Eye (tissue), 1 donor: ENCODE measurements at regions not wholly inside any gene's neighbourhood (a gene's known extent, or its start where the extent isn't known, plus 50 kb on each side); places are given as distances from the start of the nearest gene placed in this dataset.
"Not testable (repeated sequence)": the region's sequence is repeated elsewhere in the genome, so short reads cannot be mapped to it uniquely, and the experiment has no call there.

Experiments used
- DNase-seq: peaks from one replicate; pipeline ENCODE4 v3.0.0-alpha.2; 2015

DNA sequence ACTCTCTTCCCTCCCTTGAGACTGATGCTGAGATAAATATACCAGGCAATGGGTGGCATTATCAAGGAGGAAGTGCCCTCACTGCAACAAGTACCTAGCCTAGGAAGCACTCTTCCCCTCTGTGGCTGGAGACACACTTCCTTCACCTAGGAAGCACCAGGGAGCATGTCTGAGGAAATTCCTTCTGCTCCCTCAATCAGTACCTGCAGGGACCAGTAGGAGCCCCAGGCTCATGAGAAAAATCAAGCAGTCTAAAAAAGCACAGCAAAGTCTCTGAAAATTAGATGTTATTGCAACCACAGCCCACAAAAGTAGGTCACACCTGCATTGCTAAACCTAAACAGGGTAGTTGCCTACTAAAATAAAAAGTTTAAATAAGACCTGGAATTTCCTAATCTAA, 78.2 kb upstream of the TRPM1 start:
- no peak for DNase-seq

DNA sequence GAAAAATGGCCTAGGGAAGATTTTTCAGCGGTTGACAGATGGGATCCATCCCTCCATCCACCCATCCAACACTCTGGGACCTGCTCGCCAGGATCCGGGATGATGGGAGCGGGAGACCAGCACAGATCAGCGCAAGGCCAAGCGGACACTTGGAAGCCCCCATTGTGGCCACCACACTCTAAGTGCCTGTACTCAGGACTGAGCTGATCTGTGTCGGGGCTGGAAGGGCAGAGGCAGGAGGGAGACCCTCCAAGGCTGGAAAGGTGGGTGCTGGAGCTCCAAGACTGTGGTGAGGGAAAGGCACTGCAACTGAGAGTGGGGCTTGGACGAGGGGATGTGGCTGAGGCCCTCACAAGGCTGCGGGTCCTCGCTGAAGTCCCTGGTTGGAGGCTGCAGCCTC, 91.8 kb upstream of the TRPM1 start:
- DNase-seq, result no peak

- no peak for DNase-seq
Observed at GRCh38 chr15:31195871-31196270, 94.3 kb upstream of the TRPM1 start.

DNA sequence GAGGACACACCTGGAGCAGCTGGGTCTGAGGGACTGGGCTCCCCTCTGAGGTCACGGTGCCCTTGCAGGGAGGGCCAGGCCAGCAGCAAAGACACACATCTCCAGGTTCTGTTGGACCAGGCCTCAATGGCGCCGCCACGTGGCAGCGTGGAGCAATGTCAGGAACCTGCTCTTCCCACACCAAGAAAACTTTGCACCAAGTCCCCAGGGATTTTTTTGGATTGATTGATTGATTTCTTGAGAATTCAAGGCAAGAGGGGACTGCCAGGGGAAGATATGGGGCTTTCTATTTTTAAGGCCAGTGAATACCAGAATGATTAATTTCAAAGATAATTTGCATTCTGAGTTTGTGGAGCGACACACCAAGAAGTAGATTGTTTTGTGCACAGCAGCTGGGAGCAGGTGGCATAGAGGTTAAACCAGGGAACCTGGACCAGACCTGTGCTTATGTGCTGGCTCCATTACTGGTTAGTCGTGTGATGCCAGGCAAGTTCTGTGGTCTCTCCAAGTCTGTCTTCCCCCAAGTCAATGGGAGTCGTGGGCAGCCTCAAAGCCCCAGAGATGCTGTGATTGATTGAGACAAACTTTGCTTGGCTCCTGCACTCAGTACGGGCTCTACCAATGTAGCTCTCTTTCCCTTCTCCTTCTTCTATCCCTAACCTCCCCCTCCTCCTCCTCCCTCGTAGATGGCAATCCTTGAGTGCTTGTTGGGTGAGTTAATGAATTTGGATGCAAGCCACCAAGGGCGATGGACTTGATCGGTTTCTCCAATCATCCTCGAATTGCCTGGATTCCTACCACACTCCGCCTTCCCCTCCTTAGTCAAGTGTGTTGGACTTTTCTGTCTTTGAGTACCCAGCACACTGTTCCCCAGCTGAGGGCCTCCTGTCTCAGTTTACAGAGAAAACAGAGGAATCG, 96.2 kb upstream of the TRPM1 start:
- DNase-seq, result peak; percentile 17

- peak; percentile 84 for DNase-seq
Observed at GRCh38 chr15:31200735-31201151, 99.2 kb upstream of the TRPM1 start.

GRCh38 chr15:31202953-31203352, 101.4 kb upstream of the TRPM1 start:
- no peak for DNase-seq

- no peak for DNase-seq
Observed at GRCh38 chr15:31203999-31204398, 102.5 kb upstream of the TRPM1 start.

- DNase-seq, result no peak
Observed at GRCh38 chr15:31206386-31207181, 105.1 kb upstream of the TRPM1 start.

DNA sequence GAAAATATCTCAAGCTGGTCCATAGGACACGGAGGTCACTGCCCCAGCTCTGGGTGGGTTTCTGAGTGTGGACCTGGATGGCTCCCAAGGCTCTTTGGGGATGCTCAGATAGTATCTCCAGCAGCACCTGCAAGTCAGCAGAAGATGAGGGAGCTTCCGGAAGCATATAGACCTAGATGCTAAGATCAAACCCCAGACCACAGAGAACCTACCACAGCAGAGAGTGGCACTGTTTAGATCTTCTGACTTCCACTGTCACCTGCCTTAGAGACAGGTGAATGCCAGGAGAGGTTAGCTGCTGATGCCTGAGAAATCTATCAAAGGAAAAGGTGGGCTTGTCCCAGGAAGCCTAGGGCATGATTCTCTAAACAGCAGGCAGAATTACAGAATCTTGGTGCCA, 105.7 kb upstream of the TRPM1 start:
- no peak for DNase-seq

GRCh38 chr15:31207861-31208260, 106.3 kb upstream of the TRPM1 start:
- DNase-seq, result not testable (repeated sequence)

GRCh38 chr15:31208817-31209216, 107.3 kb upstream of the TRPM1 start:
- no peak for DNase-seq

- DNase-seq, result no peak
Observed at GRCh38 chr15:31211353-31211752, 109.8 kb upstream of the TRPM1 start.

DNA sequence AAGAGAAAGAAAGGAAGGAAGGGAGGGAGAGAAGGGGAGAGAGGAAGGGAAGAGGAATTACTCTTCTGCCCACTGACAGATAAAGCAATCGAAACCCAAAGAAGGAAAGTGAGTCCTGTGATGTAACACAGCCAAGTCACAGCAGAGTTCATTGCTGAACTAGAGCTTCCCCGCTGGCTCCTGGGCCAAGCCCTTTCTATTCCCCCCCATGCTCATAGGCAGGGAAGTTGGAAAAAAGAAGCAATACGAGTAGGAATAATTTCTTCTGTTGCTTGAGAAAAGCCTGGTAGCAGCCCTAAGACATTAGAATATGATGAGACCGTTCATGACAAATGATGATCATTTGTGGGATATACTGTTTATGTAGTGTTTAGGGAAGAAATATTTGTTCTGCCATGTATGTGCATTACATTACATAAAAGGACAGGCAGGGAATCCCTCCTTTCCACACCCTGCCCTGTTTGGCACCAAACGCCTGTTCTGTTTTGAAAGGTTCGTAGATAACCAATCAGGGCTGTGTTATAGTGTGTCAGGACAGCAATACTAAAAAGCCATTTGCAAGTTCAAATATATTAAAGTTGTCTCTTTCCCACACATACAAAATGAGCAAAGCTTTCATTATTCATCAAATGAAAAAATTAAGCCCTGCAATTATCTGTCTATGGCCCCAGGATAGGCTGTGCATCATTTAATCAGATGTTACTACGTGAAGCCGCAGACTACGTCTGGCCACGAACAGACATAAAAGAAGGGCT, 111.0 kb upstream of the TRPM1 start:
- no peak for DNase-seq

GRCh38 chr15:31214158-31214863, 112.3 kb upstream of the KLF13 start:
- no peak for DNase-seq

DNA sequence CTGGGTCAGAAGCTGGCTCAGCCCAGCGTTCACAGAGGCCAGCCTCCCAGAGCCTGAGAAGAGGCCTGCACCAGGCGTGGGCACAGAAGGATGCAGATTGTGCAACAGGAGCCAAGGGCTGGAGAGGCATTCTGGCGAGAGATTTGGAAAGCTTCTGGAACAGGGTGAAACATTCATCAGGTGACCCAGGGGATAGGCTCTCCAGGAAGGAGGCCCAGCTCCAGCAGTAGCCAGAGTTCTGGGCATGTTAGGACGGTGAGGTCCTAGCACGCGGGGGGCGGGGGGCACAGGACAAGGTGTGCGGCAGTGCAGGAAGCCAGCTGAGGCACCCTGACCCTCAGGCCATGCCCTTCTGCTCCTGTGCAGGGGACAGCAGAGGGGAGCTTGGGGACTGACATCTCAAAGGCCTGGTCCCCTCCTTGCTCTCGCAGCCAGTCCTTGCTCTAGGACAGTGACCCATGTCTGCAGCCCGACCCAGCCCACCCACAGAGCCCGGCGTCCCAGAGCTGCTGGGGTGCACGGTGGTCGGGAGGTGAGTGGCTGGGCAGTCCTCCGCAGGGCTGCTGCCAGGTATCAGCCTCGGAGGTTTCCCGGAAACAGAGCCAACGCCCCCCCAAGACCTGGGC, 111.7 kb upstream of the KLF13 start:
- DNase-seq, result no peak

GRCh38 chr15:31215490-31216214, 111.0 kb upstream of the KLF13 start:
- peak; percentile 92 for DNase-seq

GRCh38 chr15:31216215-31216911, 110.3 kb upstream of the KLF13 start:
- peak; percentile 89 for DNase-seq

DNA sequence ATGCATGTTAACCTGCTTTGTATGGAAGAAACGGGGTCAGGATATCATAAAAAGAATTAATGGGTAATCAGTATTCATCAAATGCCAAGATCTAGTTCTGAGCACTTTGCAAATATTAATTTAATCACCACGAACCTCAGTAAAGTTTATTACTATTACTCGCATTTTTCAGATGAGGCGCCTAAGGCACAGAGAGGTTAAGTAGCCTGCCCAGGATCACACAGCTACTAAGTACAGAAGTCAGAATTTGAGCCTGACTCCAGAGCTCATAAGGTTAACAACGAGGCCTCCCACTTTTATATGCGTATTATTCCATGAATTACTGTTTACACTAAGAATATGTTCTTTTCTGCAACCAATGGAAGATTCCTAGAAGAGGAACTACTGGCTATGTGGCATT, 109.6 kb upstream of the KLF13 start:
- no peak for DNase-seq

DNA sequence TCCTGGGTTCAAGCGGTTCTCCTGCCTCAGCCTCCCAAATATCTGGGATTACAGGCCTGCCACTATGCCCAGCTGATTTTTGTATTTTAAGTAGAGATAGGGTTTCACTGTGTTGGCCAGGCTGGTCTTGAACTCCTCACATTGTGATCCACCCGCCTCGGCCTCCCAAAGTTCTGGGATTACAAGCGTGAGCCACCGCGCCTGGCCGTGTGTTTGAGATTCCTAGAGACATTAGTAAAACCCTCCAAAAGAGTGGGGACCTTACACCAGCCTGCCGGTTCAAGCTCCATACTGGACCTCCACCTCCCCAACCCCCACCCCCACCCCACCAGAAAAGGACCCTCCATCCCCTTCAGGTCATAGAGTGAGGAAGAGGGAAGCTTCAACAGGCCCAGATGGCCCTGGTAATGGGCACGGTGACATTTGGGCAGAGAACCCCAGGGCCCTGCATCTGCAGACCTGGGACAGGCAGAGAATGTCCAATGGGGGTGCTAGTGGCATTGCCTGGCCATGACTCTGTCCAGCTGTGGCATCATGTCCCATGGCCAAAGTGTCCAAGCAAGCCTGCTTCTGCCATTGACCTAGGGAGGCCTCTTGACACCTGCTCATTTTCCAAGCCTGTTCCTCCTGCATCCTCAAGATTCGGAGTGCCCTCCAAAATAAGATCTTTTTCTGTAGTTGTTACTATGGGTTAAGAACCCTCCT, 108.9 kb upstream of the KLF13 start:
- DNase-seq, result no peak

DNA sequence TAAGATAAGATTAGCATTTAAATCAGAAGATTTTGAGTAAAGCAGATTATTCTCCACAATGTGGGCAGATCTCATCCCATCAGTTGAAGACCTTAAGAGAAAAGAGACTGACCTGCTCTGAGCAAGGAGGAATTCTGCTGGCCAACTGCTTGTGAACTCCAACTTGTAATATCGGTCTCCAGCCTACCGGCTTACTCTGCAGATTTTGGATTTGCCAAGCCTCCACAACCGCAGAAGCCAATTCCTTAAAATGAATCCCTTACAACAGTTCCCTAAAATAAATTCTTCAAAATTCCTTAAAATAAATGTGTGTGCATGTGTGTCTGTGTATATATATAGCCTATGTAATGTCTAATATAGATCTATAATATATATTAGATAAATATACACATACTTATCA, 107.4 kb upstream of the KLF13 start:
- no peak for DNase-seq
